GM19463 (cell line): ENCODE measurements at regions not wholly inside any gene's neighbourhood (a gene's known extent, or its start where the extent isn't known, plus 50 kb on each side); places are given as distances from the start of the nearest gene placed in this dataset.

ENCODE experiments used
- ATAC-seq: cut with Tn5 transposase; IDR thresholded peaks from one replicate; pipeline ENCODE4 v1.9.1; 2021; ENCODE audit warnings: mild to moderate bottlenecking, moderate library complexity; ENCODE audit not compliant: unreplicated experiment

DNA sequence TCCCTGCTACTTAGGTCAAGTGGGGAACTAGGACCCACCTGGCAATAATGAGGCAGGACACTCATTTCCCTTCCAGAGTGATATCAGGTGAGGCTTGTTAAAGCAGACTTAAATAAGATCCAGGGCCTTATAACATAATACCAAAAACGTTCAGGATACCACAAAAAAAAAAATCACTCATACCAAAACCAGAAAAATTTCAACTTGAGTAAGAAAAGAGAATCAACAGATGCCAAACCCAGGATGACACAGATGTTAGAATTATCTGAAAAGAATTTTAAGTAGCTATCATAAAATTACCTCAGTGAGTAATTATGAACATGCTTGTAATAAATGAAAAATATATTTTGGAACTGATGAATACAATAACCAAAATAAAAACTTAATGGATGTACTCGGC lies 255.6 kb upstream of the OSR1 start:
- ATAC-seq, result no peak

DNA sequence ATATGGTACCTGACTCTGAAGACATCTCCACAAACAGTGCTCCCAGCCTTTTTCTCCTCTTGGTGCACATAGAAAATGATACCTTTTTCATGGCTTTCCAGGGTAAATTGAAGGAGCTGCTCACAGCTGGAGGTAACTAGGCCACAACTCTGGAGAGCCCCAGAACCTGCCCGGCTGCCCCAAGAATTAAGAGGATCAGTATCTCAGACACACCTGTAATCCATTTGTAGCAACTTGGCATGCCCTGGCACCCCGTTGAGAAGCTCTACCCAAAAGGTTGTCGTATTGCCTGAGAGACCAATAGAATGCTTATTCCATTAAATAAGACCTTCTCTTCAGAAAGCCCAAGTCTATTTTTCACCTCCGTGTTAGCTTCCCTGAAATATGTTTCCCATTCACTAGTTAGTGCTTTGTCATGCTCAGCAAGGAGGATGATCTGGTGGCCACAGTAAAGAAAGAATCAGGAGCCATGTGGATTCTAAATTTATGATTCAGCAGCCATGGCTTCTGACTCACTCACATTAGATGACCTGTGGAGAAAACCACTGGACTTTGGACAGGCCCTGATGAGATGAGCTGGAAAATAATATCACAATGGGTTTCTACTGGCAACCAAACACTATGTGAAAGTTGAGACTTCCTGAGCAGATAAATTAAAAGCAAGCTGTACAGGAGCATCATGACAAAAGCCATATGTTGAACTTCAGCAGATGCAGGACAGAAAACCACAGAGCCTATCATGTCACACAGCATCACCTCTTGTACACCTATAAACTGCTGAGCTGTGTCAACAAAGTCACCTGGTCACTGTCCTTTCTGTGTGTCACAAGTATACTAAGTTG lies 253.3 kb upstream of the OSR1 start:
- no peak for ATAC-seq

GRCh38 chr2:19609266-19609665 lies 250.8 kb upstream of the OSR1 start:
- ATAC-seq, result no peak

- no peak for ATAC-seq
These were observed 249.7 kb upstream of the OSR1 start for GRCh38 chr2:19607931-19608771.

DNA sequence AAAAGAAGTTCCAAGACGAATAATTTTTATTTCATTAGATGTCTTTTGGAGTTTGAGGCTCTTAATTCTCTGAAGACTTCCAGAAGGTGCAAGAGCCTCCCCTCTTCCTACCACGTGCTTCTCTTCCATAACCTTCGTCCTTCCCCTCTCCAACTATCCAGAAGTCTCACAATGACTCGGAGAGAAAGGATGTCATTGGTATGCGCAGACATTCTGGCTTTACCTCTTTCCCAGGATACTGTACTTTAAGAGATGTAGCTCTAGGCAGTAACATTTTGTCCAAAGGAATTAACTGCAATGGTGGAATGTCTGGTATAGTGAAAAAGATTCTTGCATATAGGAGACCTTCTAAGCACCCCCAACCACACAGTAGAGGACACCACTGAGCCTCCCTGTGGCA lies 249.0 kb upstream of the OSR1 start:
- no peak for ATAC-seq

DNA sequence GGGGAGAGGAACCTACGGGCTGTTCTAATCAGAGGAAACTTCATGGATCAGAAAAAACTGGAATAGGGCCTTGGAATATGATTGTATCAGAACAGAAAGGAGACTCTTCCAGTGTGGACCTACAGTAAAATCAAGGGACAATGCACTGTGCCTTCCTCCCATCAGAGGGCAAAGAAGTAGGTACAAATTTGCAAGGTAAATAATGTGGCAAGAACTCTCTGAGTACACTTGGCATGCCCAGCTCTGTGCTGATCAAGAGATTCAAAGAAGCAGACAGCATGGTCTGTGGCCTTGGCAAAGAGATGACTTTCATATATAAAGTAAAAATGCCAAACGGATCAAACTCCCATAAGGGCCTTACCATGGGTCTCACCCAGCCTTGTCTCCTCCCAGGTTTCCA lies 242.6 kb upstream of the OSR1 start:
- no peak for ATAC-seq

GRCh38 chr2:19600506-19600905 lies 242.1 kb upstream of the OSR1 start:
- no peak for ATAC-seq

GRCh38 chr2:19598971-19599370 lies 240.5 kb upstream of the OSR1 start:
- no peak for ATAC-seq

DNA sequence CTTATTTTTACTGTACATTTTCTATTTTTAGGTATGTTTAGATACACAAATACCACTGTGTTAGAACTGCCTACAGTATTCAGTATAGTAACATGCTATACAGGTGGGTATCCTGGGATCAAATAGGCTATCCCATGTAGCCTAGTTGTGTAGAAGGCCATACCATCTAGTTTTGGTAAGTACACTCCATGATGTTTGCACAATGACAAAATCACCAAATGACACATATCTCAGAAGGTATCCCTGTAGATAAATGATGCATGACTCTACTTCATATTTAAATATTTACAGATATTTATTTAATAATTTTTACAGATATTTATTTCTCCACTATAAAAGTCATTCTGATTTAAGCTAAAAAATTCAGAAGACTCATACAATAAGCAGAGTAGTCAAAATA lies 233.8 kb upstream of the OSR1 start:
- no peak for ATAC-seq

DNA sequence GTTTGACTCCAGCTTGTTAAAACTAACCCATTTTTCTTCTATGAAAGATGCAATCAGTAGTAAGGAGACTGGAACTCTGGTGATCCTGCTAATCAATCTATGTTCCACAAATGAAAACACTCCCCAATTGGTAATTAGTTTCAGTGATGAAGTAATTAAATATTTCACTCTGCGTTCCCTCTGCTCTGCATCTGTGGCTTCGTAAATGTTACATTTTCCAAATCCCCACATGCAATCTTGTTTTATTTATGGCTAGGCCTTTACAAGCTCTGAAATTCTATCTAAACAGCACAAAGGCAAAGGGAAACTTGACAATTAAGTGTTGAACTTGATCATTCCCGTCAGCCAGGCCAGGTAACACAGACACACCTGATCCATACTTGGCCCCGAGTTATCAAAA lies 231.4 kb upstream of the OSR1 start:
- no peak for ATAC-seq

DNA sequence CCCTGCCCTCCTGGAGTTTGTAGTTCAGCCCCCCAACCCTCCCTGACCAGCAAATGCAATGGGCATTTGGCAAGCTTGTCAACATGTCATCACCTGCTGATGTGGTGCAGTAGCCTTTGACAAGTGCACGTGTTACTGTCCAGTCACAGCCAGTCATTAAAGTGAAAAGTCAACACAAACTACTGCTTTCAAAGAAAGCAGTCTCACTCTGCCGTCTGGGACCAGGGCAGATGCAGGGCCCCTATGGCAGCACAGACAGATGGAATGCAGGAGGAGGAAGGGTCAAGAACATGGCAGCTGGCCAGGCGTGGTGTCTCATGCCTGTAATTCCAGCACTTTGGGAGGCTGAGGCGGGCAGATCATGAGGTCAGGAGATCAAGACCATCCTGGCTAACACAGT lies 222.4 kb upstream of the OSR1 start:
- ATAC-seq, result no peak

DNA sequence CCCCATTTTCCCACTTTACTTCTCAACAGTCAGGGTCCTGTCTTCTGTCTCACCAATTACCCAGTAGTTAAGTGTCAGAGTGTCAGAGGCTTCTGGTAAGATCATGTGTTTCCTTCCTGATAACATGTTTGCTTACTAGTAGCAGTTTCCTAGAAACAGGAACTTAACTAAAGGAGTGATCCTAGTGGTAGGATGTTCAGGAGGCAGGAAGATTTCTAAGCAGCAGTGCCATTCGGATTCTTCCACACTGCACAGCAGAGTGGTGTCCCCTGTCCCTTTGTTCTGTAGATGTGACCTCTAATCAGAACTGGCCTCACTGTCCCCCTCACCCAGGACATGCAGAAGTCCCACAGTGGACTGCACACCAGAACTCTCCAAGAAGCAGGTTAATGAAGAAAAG lies 221.8 kb upstream of the OSR1 start:
- no peak for ATAC-seq

GRCh38 chr2:19579461-19579860 lies 221.0 kb upstream of the OSR1 start:
- no peak for ATAC-seq

DNA sequence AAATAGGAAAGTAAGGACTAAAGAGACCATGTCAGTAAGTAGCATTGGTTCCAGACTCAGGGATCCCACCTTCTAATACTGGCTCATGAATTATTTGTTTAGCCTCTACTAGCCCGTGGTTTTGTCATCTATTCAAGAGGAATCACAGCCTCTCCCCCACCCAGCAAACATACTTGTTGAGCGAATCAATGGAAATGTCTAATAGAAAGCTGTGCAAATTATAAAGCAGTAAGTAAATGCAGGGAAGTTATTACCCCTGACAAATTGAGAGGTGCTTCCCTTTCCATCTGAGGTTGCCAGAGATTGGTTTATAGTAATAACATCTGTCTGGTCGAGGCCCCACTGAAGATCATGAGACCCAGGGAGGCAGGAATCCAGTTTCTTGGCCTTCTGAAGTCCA lies 219.3 kb upstream of the OSR1 start:
- ATAC-seq, result no peak

- no peak for ATAC-seq
These were observed 218.0 kb upstream of the OSR1 start for GRCh38 chr2:19576411-19576810.

DNA sequence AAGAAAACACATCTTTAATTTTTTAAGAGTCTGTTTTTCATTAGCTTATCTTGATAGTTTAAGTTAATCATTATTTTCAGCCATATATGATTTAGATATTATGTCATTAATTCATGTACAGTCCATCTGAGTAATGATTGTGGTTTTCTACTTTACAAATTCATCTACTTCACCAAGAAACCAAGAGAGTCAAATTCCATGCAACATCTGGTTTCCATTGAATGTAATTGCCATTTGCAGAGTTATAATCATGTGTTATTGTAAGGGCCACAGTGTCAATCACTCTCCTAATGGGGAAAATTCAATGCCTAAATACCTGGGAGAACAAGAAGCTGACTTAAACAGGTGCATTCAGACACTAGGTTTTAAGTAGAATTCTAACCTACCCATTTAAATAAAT lies 217.2 kb upstream of the OSR1 start:
- no peak for ATAC-seq

GRCh38 chr2:19574778-19575260 lies 216.4 kb upstream of the OSR1 start:
- no peak for ATAC-seq

GRCh38 chr2:19573784-19574183 lies 215.4 kb upstream of the OSR1 start:
- no peak for ATAC-seq

DNA sequence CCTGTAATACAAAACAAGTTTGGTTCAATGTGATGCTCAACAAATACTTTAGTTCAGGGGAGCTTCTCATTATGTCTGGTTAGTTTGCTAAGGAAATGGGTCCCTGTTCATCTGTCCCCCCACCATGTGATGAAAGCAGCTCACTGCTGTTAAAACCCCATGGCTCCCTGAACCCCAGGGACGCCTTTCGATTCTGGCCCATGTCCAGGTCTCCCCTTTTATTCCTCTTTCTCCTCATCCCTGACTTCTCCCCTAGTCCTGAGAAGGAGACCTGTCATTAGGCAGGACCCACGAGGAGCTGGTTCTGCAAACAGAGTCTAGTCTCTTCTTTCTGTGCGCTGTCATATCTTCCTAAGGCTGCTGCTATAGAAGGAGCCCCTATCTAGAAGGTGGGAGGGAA lies 213.3 kb upstream of the OSR1 start:
- ATAC-seq, result no peak

GRCh38 chr2:19569300-19569791 lies 210.9 kb upstream of the OSR1 start:
- no peak for ATAC-seq

DNA sequence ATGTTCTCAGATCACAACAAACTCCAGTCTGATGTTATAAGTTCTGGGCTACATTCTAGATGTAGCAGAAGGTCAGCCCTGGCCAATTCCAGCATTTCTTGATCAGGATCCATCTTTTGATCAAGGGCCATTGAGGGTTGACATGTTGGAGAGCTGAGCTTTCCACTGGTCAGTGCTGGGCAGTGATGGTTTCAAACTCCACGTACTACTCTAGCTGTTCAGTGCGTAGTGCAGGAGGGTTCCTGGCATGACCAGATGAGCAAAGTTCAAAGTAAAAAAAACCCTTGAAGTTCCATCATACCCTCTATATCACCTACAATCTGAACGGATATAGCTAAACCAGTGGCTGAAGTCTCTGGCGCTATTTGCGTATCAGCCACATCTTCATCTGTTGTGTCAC lies 210.4 kb upstream of the OSR1 start:
- ATAC-seq, result no peak

GRCh38 chr2:19560785-19561184 lies 202.4 kb upstream of the OSR1 start:
- ATAC-seq, result no peak
